GM18868 (cell line): ENCODE measurements at regions not wholly inside any gene's neighbourhood (a gene's known extent, or its start where the extent isn't known, plus 50 kb on each side); places are given as distances from the start of the nearest gene placed in this dataset.
"Not testable (repeated sequence)": the region's sequence is repeated elsewhere in the genome, so short reads cannot be mapped to it uniquely, and the experiment has no call there.

Source experiments
- ATAC-seq: cut with Tn5 transposase; IDR thresholded peaks from one replicate; pipeline ENCODE4 v1.9.1; 2021; ENCODE audit warnings: mild to moderate bottlenecking, moderate library complexity; ENCODE audit not compliant: unreplicated experiment

GRCh38 chr4:42205541-42205940 lies 53.1 kb upstream of the BEND4 start:
- no peak for ATAC-seq

- no peak for ATAC-seq
These were observed 64.2 kb upstream of the BEND4 start for GRCh38 chr4:42216664-42217063.

- no peak for ATAC-seq
These were observed 72.8 kb upstream of the BEND4 start for GRCh38 chr4:42225286-42225685.

GRCh38 chr4:42234817-42235216 lies 82.4 kb upstream of the BEND4 start:
- ATAC-seq = no peak

GRCh38 chr4:42235304-42236021 lies 83.0 kb upstream of the BEND4 start:
- ATAC-seq = no peak

GRCh38 chr4:42237010-42237409 lies 84.6 kb upstream of the BEND4 start:
- ATAC-seq = no peak

- ATAC-seq = no peak
These were observed 85.0 kb upstream of the BEND4 start for GRCh38 chr4:42237451-42237850.

GRCh38 chr4:42248972-42249371 lies 96.5 kb upstream of the BEND4 start:
- no peak for ATAC-seq

GRCh38 chr4:42252315-42252714 lies 99.9 kb upstream of the BEND4 start:
- no peak for ATAC-seq

GRCh38 chr4:42257645-42258044 lies 105.2 kb upstream of the BEND4 start:
- not testable (repeated sequence) for ATAC-seq

- no peak for ATAC-seq
These were observed 110.4 kb upstream of the BEND4 start for GRCh38 chr4:42262701-42263490.

- ATAC-seq = no peak
These were observed 113.5 kb upstream of the BEND4 start for GRCh38 chr4:42265782-42266602.

- ATAC-seq = no peak
These were observed 115.3 kb upstream of the BEND4 start for GRCh38 chr4:42267724-42268123.

- ATAC-seq = no peak
These were observed 116.4 kb upstream of the BEND4 start for GRCh38 chr4:42268824-42269223.

- ATAC-seq = no peak
These were observed 118.6 kb upstream of the BEND4 start for GRCh38 chr4:42271096-42271495.

- ATAC-seq = no peak
These were observed 120.0 kb upstream of the SHISA3 start for GRCh38 chr4:42277291-42277690.

GRCh38 chr4:42278709-42279324 lies 118.5 kb upstream of the SHISA3 start:
- peak; percentile 23 for ATAC-seq

GRCh38 chr4:42280327-42281095 lies 116.8 kb upstream of the SHISA3 start:
- no peak for ATAC-seq

GRCh38 chr4:42281324-42282020 lies 115.8 kb upstream of the SHISA3 start:
- peak; percentile 55 for ATAC-seq
